ENCODE measurements at regions not wholly inside any gene's neighbourhood (a gene's known extent, or its start where the extent isn't known, plus 50 kb on each side); places are given as distances from the start of the nearest gene placed in this dataset.
A peak's percentile ranks its signal among the peaks of the same experiment; 100 is the strongest.

GRCh38 chr18:33841221-33841967 lies 263.4 kb downstream of the ASXL3 start:
- TF ChIP-seq, protein P1, sequence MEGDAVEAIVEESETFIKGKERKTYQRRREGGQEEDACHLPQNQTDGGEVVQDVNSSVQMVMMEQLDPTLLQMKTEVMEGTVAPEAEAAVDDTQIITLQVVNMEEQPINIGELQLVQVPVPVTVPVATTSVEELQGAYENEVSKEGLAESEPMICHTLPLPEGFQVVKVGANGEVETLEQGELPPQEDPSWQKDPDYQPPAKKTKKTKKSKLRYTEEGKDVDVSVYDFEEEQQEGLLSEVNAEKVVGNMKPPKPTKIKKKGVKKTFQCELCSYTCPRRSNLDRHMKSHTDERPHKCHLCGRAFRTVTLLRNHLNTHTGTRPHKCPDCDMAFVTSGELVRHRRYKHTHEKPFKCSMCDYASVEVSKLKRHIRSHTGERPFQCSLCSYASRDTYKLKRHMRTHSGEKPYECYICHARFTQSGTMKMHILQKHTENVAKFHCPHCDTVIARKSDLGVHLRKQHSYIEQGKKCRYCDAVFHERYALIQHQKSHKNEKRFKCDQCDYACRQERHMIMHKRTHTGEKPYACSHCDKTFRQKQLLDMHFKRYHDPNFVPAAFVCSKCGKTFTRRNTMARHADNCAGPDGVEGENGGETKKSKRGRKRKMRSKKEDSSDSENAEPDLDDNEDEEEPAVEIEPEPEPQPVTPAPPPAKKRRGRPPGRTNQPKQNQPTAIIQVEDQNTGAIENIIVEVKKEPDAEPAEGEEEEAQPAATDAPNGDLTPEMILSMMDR (IDR thresholded peaks at IDR 0.05; ENCODE audit: low read depth, low read length): no peak
- Histone ChIP-seq H3K27me3 (ENCODE audit: insufficient read depth, low read depth, severe bottlenecking) (no peaks in the 10 kb centered on the region), H3K36me3 (no peaks in the 10 kb centered on the region), H3K27ac (no peak overlapping the region), H3K4me3 (ENCODE audit: low read depth, low read length) (no peak overlapping the region), H3K9me3 (ENCODE audit: severe bottlenecking) (no peaks in the 10 kb centered on the region)
- no peak for DNase-seq

DNA sequence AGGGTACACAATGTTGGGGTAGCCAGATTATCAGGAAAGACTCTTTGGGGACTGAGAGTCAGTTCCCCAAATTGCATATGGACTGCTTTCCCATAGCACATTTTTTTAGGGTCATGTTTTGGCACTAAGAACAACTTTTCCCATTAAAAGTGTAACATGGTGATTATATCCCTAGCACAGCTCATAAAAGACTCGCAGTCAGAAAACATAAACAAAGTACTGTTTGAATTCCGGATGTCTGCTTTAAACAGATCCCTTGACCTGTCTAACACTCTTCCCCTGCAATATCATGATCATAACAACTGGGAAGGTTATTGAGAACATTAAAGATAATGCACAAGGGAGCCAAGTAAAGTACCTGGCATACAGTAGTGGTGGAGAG lies 262.2 kb downstream of the ASXL3 start:
- H3K9me3 ChIP-seq (ENCODE audit: severe bottlenecking): no peaks in the 10 kb centered on the region
- no peaks in the 10 kb centered on the region for H3K27me3 ChIP-seq (ENCODE audit: insufficient read depth, low read depth, severe bottlenecking)
- TF ChIP-seq, protein P1 (IDR thresholded peaks at IDR 0.05; ENCODE audit: low read depth, low read length): no peak
- H3K36me3 ChIP-seq: no peaks in the 10 kb centered on the region
- no peak for DNase-seq
- no peak overlapping the region for H3K4me3 ChIP-seq (ENCODE audit: low read depth, low read length)
- H3K27ac ChIP-seq: no peak overlapping the region

DNA sequence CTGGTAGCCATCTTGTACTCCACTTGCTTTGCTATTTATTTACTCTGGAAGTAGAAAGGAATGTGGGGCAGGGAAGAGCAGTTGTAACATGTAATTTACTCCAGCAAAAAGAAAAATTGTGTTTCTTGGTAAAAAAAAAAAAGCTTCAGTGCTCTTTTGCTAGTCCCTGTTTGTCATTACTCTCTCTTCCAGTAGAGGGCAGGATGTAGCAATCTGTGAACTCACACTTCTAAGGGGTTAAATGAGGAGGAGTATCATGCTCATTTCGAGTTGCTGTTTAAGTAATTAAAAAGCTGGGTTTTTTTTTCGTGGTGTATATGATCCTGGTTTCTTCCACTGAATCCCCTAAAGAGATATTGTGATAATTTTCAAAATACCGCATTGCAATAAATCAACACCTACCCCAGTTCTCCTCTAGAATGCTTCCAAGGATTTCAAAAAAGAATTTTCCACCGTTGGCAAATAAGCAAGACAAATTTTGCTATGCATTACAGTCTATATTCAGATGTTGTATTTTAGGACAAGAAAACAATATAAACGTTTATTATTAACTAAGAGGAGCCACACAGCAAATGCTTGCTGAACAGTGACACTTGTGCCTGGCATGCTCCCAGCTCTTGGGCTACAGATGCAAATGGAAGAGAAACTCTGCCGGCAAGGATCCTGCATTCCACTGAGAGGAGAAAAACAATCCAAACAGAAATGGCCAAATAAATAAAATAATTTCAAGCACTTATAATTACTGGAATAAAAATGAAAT lies 261.6 kb downstream of the ASXL3 start:
- H3K27ac ChIP-seq: no peak overlapping the region
- TF ChIP-seq, protein P1 (IDR thresholded peaks at IDR 0.05; ENCODE audit: low read depth, low read length): peak; percentile 51; the same call in 1 of the 2 replicates
- DNase-seq: peak; percentile 23
- H3K27me3 ChIP-seq (ENCODE audit: insufficient read depth, low read depth, severe bottlenecking): no peaks in the 10 kb centered on the region
- H3K36me3 ChIP-seq: no peaks in the 10 kb centered on the region
- H3K9me3 ChIP-seq (ENCODE audit: severe bottlenecking): no peaks in the 10 kb centered on the region
- no peak overlapping the region for H3K4me3 ChIP-seq (ENCODE audit: low read depth, low read length)

DNA sequence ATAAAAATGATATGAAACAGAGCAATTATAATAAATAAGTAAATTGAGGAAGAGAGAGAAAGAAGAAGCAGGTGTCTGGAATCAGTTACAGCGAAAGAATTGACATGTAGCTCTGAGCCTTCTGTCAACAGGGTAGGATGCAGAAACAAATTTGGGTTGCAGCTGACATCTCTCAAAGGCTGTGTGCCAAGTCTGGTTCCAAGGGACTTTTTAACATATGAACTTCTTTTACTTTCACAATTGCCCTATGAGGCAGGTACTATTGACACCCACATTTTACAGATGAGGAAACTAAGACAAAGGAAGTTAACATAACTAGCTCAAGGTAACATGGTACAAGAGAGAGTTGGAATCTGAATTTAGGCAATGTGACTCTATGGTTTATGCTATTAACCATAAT lies 260.0 kb downstream of the ASXL3 start:
- Histone ChIP-seq H3K27ac (no peak overlapping the region), H3K27me3 (ENCODE audit: insufficient read depth, low read depth, severe bottlenecking) (no peaks in the 10 kb centered on the region), H3K9me3 (ENCODE audit: severe bottlenecking) (no peaks in the 10 kb centered on the region), H3K36me3 (no peaks in the 10 kb centered on the region), H3K4me3 (ENCODE audit: low read depth, low read length) (no peak overlapping the region)
- TF ChIP-seq, protein P1 (IDR thresholded peaks at IDR 0.05; ENCODE audit: low read depth, low read length): no peak
- DNase-seq: no peak

GRCh38 chr18:33837191-33837590 lies 259.2 kb downstream of the ASXL3 start:
- Histone ChIP-seq H3K4me3 (ENCODE audit: low read depth, low read length) (no peak overlapping the region), H3K27me3 (ENCODE audit: insufficient read depth, low read depth, severe bottlenecking) (no peaks in the 10 kb centered on the region), H3K9me3 (ENCODE audit: severe bottlenecking) (no peaks in the 10 kb centered on the region), H3K27ac (no peak overlapping the region), H3K36me3 (no peaks in the 10 kb centered on the region)
- TF ChIP-seq, protein P1 (IDR thresholded peaks at IDR 0.05; ENCODE audit: low read depth, low read length): no peak
- no peak for DNase-seq
